Testis (tissue), 2 donors: ENCODE measurements at regions not wholly inside any gene's neighbourhood (a gene's known extent, or its start where the extent isn't known, plus 50 kb on each side); places are given as distances from the start of the nearest gene placed in this dataset.

ENCODE experiments used
- CTCF ChIP-seq, 3 experiments: fragments of 450-650 bp in 2 of 3; fragments of 200-600 bp in 1 of 3; sonication (generic) in 1 of 3; IDR thresholded peaks; one replicate each; pipeline ENCODE4 v1.5.1; 2016 to 2019; ENCODE audit warnings: antibody characterized with exemption in 3 of 3, mild to moderate bottlenecking in 2 of 3, moderate library complexity in 1 of 3
- POLR2A ChIP-seq: fragments of 450-650 bp; IDR thresholded peaks from one replicate; pipeline ENCODE4 v1.6.1; 2017; ENCODE audit warnings: antibody characterized with exemption, mild to moderate bottlenecking, moderate library complexity

- TF ChIP-seq CTCF (IDR thresholded peaks at IDR 0.05) (no peak), POLR2A (no peak)
These were observed 150.4 kb downstream of the BTBD3 start for GRCh38 chr20:12068121-12068520.
